ENCODE measurements at regions not wholly inside any gene's neighbourhood (a gene's known extent, or its start where the extent isn't known, plus 50 kb on each side); places are given as distances from the start of the nearest gene placed in this dataset.
"Not testable (repeated sequence)": the region's sequence is repeated elsewhere in the genome, so short reads cannot be mapped to it uniquely, and the experiment has no call there.

- H3K27ac ChIP-seq: no peak overlapping the region
- no peaks in the 10 kb centered on the region for H3K27me3 ChIP-seq
- 57 to 80% methylated on average over 1 of the region's 10 CpGs for WGBS, 2 donors (ENCODE audit: low coverage in 1 of 2)
- no peak for ATAC-seq
- H3K36me3 ChIP-seq: no peaks in the 10 kb centered on the region
- no peaks in the 10 kb centered on the region for H3K4me1 ChIP-seq
- H3K4me3 ChIP-seq: no peak overlapping the region
- TF ChIP-seq CTCF (IDR thresholded peaks at IDR 0.05): no peak
- TF ChIP-seq EP300 (IDR thresholded peaks at IDR 0.05): no peak
- no peak for TF ChIP-seq POLR2A (IDR thresholded peaks at IDR 0.05)
- no peak for TF ChIP-seq POLR2AphosphoS5 (IDR thresholded peaks at IDR 0.05)
- H3K9me3 ChIP-seq: no peaks in the 10 kb centered on the region
Measured at GRCh38 chr20:50331469-50332363, 141.1 kb downstream of the CEBPB start.

GRCh38 chr20:50332491-50332980 lies 141.9 kb downstream of the CEBPB start:
- H3K36me3 ChIP-seq: no peaks in the 10 kb centered on the region
- no peaks in the 10 kb centered on the region for H3K4me1 ChIP-seq
- no peak overlapping the region for H3K4me3 ChIP-seq
- 89 to 90% methylated on average over 6 to 7 of the region's 11 CpGs for WGBS, 2 donors (ENCODE audit: low coverage in 1 of 2)
- no peak overlapping the region for H3K27ac ChIP-seq
- H3K27me3 ChIP-seq: no peaks in the 10 kb centered on the region
- TF ChIP-seq POLR2AphosphoS5 (IDR thresholded peaks at IDR 0.05): no peak
- no peak for TF ChIP-seq POLR2A (IDR thresholded peaks at IDR 0.05)
- no peak for TF ChIP-seq EP300 (IDR thresholded peaks at IDR 0.05)
- TF ChIP-seq CTCF (IDR thresholded peaks at IDR 0.05): no peak
- ATAC-seq: no peak
- no peaks in the 10 kb centered on the region for H3K9me3 ChIP-seq

- Histone ChIP-seq H3K9me3 (no peaks in the 10 kb centered on the region), H3K36me3 (no peaks in the 10 kb centered on the region), H3K27me3 (no peaks in the 10 kb centered on the region), H3K4me3 (no peak overlapping the region), H3K4me1 (no peaks in the 10 kb centered on the region), H3K27ac (no peak overlapping the region)
- TF ChIP-seq EP300 (IDR thresholded peaks at IDR 0.05) (no peak), POLR2A (IDR thresholded peaks at IDR 0.05) (no peak), CTCF (IDR thresholded peaks at IDR 0.05) (no peak), POLR2AphosphoS5 (IDR thresholded peaks at IDR 0.05) (no peak)
- no peak for ATAC-seq
- 88 to 91% methylated on average over 3 to 6 of the region's 6 CpGs for WGBS, 2 donors (ENCODE audit: low coverage in 1 of 2)
Measured at GRCh38 chr20:50333131-50333670, 142.6 kb downstream of the CEBPB start.

GRCh38 chr20:50333812-50334211 lies 143.2 kb downstream of the CEBPB start:
- no peak overlapping the region for H3K4me3 ChIP-seq
- H3K27ac ChIP-seq: no peak overlapping the region
- no peaks in the 10 kb centered on the region for H3K9me3 ChIP-seq
- WGBS, 2 donors (ENCODE audit: low coverage in 1 of 2): 64 to 75% methylated on average over 5 to 6 of the region's 8 CpGs
- H3K27me3 ChIP-seq: no peaks in the 10 kb centered on the region
- peaks cover 0 to 4% (median 0%) of the 10 kb centered on the region in 3 donors for H3K4me1 ChIP-seq
- TF ChIP-seq CTCF (IDR thresholded peaks at IDR 0.05) (no peak), EP300 (IDR thresholded peaks at IDR 0.05) (no peak), POLR2AphosphoS5 (IDR thresholded peaks at IDR 0.05) (peak; percentile 39), POLR2A (IDR thresholded peaks at IDR 0.05) (no peak)
- peak; percentile 40 for ATAC-seq
- H3K36me3 ChIP-seq: no peaks in the 10 kb centered on the region

- not testable (repeated sequence) for H3K9me3 ChIP-seq, H3K27me3 ChIP-seq, H3K4me3 ChIP-seq, H3K36me3 ChIP-seq, H3K27ac ChIP-seq, ATAC-seq
- peaks cover 0 to 10% (median 0%) of the 10 kb centered on the region in 3 donors for H3K4me1 ChIP-seq
- WGBS, 2 donors (ENCODE audit: low coverage in 1 of 2): 95% methylated on average over 4 of the region's 6 CpGs; no CpG with 5 or more reads in 1 of the 2 donors
Measured at GRCh38 chr20:50334512-50334911, 143.9 kb downstream of the CEBPB start.

Measured in gastroesophageal sphincter (tissue), 4 donors.